ENCODE measurements at regions not wholly inside any gene's neighbourhood (a gene's known extent, or its start where the extent isn't known, plus 50 kb on each side); places are given as distances from the start of the nearest gene placed in this dataset.

DNA sequence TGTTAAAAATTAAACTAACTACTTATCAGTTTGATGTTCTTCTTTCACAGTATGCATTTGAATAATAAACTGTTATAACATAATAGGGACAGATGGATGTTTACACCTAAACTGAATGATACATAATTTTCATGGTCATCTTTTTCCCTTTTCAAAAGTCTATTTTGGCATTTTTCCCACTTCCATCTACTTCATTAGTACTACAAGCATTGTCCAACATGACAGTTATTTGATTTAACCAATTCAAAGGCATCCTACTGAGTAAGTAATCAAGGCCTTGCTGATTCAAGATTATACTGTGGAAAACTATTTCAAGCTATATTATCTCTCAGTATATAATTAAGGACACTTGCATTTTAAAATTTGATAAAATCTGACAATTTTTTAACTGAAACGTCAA is 212.9 kb downstream of the FAT4 start:
- no peak for TF ChIP-seq EZH2 (optimal IDR thresholded peaks at IDR 0.05; ENCODE audit: low read depth, low read length)
- TF ChIP-seq EZH2phosphoT487 (IDR thresholded peaks at IDR 0.05; ENCODE audit: low read length): no peak
- no peak for TF ChIP-seq CTCF (IDR thresholded peaks at IDR 0.05; ENCODE audit: low read length)
- no peaks in the 10 kb centered on the region for H3K9me3 ChIP-seq (replicated peaks; ENCODE audit: insufficient read depth, low read length)

GRCh38 chr4:125529071-125529470 is 214.3 kb downstream of the FAT4 start:
- Histone ChIP-seq H4K20me1 (ENCODE audit: insufficient read depth, low read length) (no peaks in the 10 kb centered on the region), H3K79me2 (ENCODE audit: low read length) (no peaks in the 10 kb centered on the region), H3K27me3 (replicated peaks; ENCODE audit: insufficient read depth, low read length) (no peaks in the 10 kb centered on the region), H3K4me2 (ENCODE audit: low read depth, low read length) (peak overlapping the region; percentile 11; the same call in 1 of the 2 replicates), H3K9me3 (replicated peaks; ENCODE audit: insufficient read depth, low read length) (no peaks in the 10 kb centered on the region), H3F3A (ENCODE audit: insufficient read depth, low read length) (no peaks in the 10 kb centered on the region), H2AFZ (ENCODE audit: low read length) (no peak overlapping the region), H3K27ac (ENCODE audit: low read length) (no peak overlapping the region), H3K4me1 (ENCODE audit: low read length) (no peaks in the 10 kb centered on the region), H3K9ac (ENCODE audit: low read length) (no peak overlapping the region), H3K36me3 (replicated peaks; ENCODE audit: insufficient read depth, low read length) (no peaks in the 10 kb centered on the region), H3K4me3 (ENCODE audit: low read length) (no peak overlapping the region), H3K9me2 (replicated peaks; ENCODE audit: insufficient read depth, low read length) (no peaks in the 10 kb centered on the region)
- no peak for DNase-seq
- TF ChIP-seq CTCF (IDR thresholded peaks at IDR 0.05; ENCODE audit: low read length) (no peak), EZH2phosphoT487 (IDR thresholded peaks at IDR 0.05; ENCODE audit: low read length) (no peak), EZH2 (optimal IDR thresholded peaks at IDR 0.05; ENCODE audit: low read depth, low read length) (no peak)

More for the DNA sequence above, 212.9 kb downstream of the FAT4 start:
- Histone ChIP-seq H3K27ac (ENCODE audit: low read length) (no peak overlapping the region), H3K4me2 (ENCODE audit: low read depth, low read length) (no peak overlapping the region), H3K4me1 (ENCODE audit: low read length) (no peaks in the 10 kb centered on the region), H3F3A (ENCODE audit: insufficient read depth, low read length) (no peaks in the 10 kb centered on the region), H3K9ac (ENCODE audit: low read length) (no peak overlapping the region), H2AFZ (ENCODE audit: low read length) (no peak overlapping the region), H3K36me3 (replicated peaks; ENCODE audit: insufficient read depth, low read length) (no peaks in the 10 kb centered on the region), H3K4me3 (ENCODE audit: low read length) (no peak overlapping the region), H3K9me2 (replicated peaks; ENCODE audit: insufficient read depth, low read length) (no peaks in the 10 kb centered on the region), H3K79me2 (ENCODE audit: low read length) (no peaks in the 10 kb centered on the region), H4K20me1 (ENCODE audit: insufficient read depth, low read length) (no peaks in the 10 kb centered on the region), H3K27me3 (replicated peaks; ENCODE audit: insufficient read depth, low read length) (no peaks in the 10 kb centered on the region)
- DNase-seq: no peak

DNA sequence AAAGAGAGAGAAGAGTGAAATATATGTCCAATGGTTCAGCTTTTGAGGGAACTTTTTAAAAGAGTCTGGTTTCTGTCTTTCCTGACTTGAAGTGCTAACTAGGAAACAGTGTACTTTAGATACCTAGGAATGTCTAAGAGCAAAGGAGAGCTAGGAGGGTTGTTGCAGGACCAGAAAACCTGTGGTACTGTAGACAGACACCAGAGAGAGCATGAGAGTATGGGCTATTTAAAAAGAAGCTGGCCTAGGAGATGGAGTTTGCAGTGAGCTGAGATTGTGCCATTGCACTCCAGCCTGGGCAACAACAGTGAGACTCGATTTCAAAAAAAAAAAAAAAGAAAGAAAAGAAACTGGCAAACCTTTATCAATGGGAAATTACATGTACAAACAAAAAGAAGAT is 223.9 kb downstream of the FAT4 start:
- Histone ChIP-seq H3K27ac (ENCODE audit: low read length) (no peak overlapping the region), H3K27me3 (replicated peaks; ENCODE audit: insufficient read depth, low read length) (no peaks in the 10 kb centered on the region), H3K36me3 (replicated peaks; ENCODE audit: insufficient read depth, low read length) (no peaks in the 10 kb centered on the region), H3K9me3 (replicated peaks; ENCODE audit: insufficient read depth, low read length) (no peaks in the 10 kb centered on the region), H3K4me3 (ENCODE audit: low read length) (no peak overlapping the region), H3K9ac (ENCODE audit: low read length) (no peak overlapping the region), H3K79me2 (ENCODE audit: low read length) (no peaks in the 10 kb centered on the region), H3K9me2 (replicated peaks; ENCODE audit: insufficient read depth, low read length) (no peaks in the 10 kb centered on the region), H3F3A (ENCODE audit: insufficient read depth, low read length) (no peaks in the 10 kb centered on the region), H3K4me2 (ENCODE audit: low read depth, low read length) (no peak overlapping the region), H2AFZ (ENCODE audit: low read length) (no peak overlapping the region), H3K4me1 (ENCODE audit: low read length) (no peaks in the 10 kb centered on the region), H4K20me1 (ENCODE audit: insufficient read depth, low read length) (no peaks in the 10 kb centered on the region)
- no peak for DNase-seq
- TF ChIP-seq CTCF (IDR thresholded peaks at IDR 0.05; ENCODE audit: low read length) (no peak), EZH2 (optimal IDR thresholded peaks at IDR 0.05; ENCODE audit: low read depth, low read length) (no peak), EZH2phosphoT487 (IDR thresholded peaks at IDR 0.05; ENCODE audit: low read length) (no peak)
